ENCODE measurements at regions not wholly inside any gene's neighbourhood (a gene's known extent, or its start where the extent isn't known, plus 50 kb on each side); places are given as distances from the start of the nearest gene placed in this dataset.
"Not testable (repeated sequence)": the region's sequence is repeated elsewhere in the genome, so short reads cannot be mapped to it uniquely, and the experiment has no call there.

DNA sequence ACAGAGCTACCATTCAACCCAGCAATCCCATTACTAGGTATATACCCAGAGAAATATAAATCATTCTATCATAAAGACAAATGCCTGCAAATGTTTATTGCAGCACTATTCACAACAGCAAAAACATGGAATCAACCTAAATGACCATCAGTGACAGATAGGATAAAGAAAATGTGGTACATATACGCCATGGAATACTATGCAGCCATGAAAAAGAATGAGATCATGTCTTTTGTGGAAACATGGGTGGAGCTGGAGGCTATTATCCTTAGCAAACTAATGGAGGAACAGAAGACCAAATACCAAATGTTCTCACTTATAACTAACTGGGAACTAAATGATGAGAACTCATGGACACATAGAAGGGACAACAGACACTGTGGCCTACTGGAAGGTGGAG lies 318.9 kb downstream of the ZIC3 start:
- DNase-seq = not testable (repeated sequence)

DNA sequence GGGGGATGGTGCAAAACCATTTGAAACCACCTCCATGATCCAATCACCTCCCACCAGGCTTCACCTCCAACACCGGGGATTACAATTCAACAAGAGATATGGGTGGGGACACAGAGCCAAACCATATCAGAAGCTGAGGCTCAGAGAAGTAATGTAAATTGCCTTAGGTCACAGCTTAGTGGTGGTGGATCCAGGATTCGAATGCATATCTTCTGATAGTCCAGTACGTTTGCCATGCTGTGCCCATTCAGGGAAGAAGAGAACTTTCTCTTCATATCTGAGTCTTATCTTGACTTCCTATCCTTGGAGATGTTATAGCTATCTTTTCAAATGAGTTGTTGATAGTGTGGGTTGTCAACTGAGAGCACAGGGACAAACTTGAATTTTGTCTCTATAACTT lies 325.5 kb downstream of the ZIC3 start:
- DNase-seq = no peak

DNA sequence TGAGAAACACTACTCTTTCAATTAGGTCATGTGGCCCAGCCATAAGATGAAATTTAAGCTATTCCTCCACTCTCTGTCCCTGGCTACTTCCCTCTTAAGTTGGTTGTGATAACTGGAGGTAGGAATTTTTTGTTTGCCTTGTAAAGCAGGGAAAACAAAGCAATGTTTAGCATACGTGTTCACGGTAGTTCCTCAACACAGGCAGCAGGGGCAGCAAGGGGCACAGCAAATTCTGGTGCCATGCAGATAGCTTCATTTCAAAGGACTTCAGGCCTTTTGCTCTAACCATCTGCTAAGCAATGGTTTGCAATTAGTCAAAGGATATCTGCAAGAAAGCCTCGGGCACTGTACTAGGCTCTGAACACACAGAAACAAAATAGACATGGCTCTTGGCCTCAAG lies 330.2 kb downstream of the ZIC3 start:
- no peak for DNase-seq

DNA sequence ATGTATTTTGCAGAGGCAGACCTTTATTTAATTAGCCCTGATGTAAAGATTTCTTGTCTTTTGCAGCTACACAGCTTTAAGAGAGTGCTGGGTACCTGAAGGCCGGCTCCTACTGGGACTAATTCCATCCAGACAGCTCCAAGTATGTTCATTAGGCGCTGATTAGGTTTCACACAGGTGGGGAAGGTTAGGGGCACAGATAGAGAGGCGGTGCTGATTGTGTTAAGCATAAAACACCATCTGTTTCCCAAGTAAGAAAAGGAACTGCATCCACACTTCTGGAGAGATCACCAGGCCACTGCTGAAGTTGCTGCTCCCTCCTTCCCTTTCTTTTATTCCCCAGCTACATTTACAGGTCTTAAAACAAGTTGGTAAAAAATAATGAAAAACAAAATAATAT lies 349.5 kb downstream of the ZIC3 start:
- no peak for DNase-seq

DNA sequence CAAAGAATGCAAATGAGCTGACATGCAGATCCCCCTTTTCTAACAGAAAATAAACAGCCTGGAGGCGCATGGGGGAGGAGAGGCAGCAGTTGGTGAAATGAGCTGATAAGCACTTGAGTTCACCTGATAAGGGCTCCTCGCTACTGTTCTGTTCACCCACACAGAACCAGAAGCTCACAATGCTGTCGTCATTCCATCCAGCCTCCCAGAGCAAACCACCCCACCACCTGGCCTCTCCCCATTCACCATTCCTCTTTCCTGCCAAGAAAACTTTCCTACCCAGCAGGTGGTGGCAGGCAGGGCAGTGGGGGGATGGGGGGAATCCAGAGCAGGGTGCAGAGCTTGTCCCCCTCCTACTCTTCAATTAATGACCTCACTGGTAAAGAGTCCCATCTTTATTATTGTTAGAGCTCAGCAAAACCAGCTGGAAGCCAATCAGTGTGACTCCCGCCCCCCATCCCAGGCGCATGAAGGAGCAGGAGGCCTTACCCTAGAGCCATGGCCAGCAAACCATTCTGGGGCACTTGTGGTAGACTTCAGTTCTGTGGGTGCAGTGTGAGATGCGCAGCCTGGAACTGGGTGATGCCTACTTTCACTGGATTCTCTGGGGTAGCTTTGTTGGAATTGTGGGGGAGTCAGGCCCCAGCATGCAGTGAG lies 350.3 kb downstream of the ZIC3 start:
- no peak for DNase-seq

DNA sequence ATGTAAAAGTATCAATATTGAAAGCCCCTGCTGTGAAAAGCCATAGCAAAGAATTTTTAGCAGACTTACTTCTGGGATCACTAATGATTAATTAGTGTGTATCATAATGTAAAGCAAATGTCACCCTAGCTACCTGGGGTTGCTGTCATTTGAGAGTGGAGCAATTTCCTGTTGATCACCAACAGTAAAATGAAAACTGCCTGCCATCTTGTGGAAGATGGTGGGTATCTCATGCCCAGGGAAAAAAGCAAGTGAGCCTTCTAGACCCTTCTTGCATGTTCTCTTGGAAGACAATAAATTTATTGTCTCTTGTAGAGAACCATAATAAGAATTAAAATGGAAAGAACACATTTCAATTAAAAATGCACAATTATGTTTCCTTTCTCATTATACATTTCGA lies 360.2 kb downstream of the ZIC3 start:
- no peak for DNase-seq

DNA sequence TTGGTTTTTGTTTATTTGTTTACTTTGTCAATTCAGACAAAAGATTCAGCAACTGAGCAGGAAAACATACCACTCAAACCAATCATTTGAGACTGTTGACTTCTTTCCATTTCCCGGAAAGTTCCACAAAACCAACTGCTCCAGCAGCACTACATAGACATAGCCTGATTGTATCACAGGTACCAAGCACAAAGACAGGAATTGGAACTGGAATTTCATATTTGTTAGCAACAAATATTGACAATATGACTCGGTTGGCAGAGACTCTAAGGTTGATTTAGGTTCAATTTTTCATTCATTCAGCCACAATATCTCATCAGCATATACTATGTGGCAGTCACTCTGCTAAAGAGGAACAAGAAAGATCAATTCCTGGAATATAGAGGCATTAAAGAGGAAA lies 364.0 kb downstream of the ZIC3 start:
- DNase-seq = no peak

DNA sequence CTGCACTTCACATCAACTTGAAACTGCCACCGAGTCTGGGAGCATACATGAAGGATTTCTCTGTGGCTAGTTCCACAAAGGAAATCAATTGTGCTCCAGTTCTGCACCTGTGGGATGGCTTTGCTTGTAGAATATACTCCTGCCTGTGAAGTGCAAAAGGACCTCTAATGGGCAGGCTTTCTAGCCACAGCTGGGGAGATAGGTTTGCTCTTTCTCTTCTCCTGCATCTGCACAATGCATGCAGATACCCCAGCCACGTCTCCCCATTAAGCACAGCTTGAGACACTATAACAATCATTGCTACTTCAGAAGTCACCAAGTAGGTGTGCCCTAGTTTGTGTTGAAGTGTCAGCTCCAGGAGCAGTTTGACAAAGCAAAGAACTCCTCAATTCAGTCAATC lies 364.6 kb downstream of the ZIC3 start:
- no peak for DNase-seq

DNA sequence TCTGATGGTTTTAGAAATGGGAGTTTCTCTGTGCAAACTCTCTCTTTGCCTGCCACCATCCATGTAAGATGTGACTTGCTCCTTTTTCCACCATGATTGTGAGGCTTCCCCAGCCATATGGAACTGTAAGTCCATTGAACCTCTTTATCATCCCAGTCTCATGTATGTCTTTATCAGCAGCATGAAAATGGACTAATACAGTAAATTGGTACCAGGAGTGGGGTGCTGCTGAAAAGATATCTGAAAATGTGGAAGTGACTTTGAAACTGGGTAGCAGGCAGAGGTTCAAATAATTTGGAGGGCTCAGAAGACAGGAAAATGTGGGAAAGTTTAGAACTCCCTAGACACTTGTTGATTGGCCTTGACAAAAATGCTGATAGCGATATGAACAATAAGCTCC lies 368.3 kb downstream of the ZIC3 start:
- not testable (repeated sequence) for DNase-seq

DNA sequence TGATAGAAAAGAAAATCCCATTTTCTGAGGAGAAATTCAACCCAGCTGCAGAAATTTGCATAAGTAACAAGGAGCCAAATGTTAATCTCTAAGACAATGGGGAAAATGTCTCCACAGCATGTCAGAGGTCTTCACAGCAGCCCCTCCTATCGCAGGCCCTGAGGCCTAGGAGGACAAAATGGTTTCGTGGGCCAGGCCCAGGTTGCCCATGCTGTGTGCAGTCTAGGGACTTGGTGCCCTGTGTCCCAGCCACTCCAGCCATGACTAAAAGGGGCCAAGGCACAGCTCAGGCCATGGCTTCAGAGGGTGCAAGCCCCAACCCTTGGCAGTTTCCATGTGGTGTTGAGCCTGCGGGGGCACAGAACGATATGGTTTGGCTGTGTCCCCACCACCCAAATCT lies 369.0 kb downstream of the ZIC3 start:
- DNase-seq = not testable (repeated sequence)

DNA sequence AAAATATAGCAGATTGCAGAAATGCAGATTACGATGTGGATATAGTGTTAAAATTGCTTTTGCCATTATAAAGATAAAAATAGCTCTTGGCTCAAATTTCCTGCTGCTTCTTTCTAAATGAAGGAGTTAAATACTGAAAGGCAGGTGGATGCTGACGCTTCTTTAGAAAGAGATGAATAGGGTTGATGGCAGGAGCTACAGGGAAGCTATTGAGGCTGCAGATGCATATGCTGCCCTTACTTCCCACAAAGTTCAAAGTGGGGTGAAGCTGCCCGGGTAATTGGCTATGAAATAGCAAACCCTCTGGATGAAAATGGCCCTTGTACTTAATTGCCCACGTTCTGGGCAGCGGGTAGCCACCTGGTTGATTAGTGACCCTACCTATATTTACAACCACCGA lies 379.5 kb downstream of the ZIC3 start:
- DNase-seq = no peak

DNA sequence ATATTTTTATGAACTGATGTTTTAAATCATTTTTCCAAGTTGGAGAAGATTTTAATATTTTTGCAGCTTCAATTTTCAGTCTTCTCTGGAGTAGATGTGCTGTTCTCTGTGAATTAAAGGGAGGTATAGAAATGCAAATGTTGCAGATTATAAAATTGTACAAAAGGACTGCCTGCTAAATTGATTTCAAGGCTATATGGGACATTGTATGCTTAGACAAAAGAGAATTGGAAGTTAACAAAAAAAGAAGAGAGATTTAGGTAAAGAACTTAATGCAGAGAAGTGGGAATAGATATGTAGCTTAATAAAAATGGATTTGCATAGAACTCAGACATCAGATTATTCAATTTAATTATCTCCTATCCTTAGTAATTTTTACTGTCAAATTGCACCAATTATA lies 403.3 kb downstream of the ZIC3 start:
- DNase-seq = no peak

DNA sequence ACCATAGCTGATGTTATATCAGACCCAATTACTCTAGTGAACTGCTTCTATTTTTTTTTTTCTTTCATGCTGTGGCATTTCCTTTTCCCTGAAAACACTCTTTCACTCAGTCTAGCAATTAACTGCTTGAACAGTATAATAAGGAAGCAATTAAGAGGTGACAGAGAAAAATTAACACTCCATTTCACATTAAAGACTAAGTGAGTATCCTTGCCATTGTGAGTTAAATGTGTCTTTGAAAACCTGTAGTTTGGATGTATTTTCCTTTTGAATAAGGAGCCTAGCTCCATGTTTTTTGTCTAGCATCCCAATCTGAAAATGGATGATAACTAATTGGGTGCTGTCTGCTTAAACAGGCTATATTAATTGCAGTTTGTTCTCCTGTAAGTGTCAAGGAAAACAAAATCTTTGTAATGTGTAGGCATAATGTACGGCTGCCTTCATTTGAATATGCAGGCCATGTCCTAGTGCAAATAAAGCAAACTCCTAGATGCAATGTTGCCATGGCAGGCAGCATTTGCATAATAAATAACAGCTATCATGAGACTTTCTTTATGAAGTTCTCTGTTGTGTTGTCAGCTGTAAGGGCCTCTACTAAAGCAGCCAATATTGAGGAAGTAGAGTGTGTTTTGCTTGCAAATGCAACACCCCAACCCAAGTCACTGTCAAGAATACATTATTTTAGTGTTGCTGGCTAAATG lies 416.7 kb downstream of the ZIC3 start:
- DNase-seq = no peak

DNA sequence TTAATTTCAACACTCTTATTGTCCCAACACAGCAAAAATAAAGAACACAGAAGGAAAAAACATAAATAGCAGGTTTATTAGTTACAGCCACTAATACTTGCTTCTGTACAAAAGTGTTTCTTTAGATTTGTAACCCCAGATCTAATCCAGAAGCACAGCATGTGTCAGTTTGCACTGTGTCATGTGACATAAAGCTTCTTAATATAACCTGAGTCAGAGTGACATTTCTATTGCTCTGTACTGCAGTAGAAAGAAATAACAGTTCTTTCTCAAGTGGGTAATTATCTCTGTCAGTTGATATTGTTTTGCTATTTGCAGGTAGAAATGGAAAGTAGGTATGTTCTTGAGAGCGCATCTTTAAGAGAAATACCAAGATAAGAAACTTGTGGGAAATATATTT lies 422.5 kb downstream of the ZIC3 start:
- no peak for DNase-seq

DNA sequence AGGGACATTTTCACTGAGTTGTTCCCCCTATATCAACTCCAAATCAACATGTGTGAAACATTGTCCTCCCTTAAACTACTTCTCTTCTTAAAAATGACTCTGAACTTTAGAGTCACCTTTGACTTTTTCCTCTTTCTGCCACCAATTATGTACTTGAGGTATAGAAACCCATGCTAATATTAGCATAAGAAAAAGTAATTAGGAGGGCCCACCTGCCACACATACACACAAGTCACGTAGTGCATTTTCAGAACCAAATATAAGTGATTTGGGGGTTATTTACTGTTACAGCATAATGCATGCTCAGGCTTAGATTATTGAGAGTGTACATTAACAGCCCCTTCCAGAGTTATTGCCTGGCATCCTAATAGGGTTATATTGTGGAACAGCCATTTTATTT lies 432.7 kb downstream of the ZIC3 start:
- DNase-seq = no peak

DNA sequence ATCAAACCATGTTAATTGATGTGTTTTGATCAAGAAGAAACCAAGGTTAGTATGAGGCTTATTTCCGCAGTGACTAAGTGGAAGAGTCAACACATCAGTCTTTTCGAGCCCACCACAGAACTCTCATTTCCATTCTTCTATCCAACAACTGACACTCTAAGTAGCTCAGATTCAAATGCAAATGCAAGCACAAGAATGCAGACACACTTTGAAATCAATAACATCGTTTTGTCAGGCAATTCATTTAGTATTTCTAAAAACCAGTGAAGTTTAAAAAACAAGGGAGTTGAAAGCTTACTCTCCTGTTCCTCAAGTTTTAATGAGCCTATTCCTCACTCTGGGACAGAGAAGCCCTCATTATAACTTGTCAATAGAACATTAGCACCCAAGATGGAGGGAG lies 433.1 kb downstream of the ZIC3 start:
- no peak for DNase-seq

DNA sequence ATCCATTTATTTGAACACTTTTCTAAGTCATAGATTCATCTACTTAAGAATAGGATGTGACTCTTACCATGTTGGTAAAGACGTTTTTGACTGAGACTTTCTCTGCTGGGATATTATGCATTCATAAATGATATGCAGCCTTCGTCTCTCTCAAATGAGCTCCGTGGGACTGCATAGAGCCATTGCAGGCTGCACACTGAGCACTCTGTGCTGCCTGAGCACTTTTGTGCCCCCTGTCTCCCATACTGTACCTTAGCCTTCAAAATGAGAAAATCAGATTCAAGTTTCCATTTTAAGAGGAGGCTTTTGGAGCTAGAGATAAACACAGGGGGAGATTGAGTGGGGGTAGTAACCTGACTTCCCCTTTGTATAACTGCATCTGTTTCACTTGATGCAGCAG lies 433.6 kb downstream of the ZIC3 start:
- no peak for DNase-seq

DNA sequence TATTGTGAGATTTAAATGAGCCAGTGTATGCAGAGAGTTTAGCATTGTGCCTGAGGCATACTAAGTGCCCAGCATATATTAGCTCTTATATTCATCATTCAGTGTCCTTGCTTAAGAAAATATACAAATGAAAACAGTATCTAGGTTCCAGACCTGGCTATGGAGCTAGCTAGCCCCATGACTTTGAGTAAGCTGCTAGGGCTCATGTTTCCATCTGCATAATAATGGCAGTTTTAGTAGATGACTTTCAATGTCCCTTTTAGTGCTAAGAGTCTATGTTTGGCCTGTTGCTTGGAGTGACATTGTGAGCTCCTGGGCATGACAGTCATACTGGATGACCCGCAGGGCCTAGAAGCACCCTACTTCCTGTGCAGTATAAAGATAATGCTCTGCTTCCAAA lies 435.3 kb downstream of the ZIC3 start:
- no peak for DNase-seq

DNA sequence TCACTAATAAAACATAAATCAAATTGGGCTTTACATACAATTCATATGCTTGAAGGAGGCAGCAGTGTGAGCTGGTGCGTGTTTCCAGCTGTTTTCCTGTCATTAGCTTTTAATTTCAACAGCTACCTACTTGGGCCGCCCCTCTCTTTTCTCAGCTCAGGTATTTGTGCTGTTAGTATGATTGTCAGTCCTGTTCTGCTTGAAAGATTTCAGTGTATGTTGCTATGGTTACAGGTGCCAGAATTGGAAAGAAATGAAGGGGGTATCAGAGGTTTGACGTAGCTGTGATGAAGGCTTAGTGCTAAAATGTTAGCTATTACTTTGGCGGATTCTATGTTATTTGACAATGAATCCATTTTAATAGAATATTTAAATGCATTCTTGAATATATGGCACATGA lies 440.3 kb downstream of the ZIC3 start:
- DNase-seq = no peak

DNA sequence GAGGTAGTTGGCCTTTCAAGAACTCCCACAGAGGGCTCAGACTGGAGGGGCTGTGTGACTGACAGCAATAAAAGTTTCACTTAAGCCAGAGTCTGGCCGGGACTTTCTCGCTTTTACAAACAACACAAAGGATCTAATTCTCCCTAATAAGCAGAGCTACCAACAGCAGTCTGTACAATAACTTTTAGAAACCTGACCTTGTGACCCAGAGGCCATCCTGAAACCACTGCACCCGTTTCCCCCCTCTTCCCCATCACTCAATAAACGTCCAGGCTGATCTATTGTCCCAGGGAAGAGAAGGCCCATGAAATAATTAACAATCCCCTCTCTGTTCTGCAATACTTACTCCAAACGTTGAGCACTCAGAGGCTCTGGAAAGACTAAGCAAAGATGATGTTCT lies 442.4 kb downstream of the ZIC3 start:
- no peak for DNase-seq

DNA sequence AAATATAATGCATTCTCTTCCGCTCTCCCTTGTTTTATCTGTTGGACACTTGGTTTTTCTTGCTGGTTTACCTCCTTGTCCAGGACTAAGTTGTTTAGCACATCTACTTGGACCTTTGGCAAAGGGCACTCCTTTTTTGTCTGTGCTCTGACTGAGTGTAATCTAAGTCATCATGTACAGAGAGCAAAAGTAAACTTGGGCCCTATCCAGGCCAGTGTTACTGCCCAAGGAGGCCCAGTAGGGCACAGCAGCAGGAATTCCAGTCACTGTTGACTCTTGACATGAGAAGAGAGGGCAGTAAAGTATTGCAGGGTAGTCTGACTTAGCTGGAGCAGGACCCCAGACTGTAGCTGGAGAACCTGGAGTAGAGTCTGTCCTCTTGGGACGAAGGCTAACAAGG lies 445.5 kb downstream of the ZIC3 start:
- no peak for DNase-seq

DNA sequence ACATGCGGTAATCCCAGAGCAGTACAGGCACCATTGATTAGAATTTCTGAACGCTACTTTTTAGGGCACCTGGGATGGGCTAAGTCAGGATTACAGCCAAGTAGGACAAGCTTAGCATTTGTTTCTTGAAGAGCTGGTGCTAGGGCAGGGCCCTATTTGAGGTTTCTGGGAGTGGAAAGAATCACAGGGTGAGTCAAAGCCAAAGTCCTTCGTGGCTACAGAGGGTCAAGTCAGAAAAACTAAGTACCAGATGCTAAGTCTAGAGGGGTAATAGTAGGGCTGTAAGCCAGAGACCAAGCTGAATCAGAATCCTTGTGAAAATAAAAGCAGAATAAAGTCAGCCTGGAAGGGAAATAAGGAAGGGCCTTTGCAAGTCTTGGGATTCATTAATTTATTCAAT lies 448.6 kb downstream of the ZIC3 start:
- no peak for DNase-seq

DNA sequence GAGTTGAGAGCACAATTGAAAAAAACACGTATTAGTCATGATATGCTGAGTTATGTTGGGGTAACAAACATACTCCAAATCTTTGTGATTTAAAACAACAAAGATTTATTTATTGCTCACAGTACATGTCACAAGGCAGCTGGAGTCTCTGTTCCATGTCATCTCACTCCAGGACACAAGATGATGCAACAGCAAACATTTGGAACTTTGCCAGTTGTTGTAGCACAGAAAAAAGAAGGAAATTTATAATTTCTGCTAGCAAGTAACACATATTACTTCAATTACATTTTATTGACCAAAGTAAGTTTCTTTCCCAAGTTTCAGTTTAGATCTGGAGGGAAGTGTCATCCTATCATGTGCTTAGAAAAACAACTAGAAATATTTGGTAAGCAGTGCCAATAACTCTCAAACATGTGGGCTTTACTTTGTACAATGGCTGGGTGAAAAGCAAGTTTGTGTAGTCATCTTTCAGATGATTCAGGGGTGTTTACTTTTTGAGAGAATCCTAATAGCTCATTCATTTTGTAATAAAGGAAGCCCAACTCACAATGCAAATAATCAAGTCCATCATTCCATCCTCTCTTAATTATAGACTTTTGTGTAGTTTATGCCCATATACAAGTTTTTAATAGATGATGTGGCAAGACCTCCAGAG lies 452.3 kb downstream of the ZIC3 start:
- no peak for DNase-seq

DNA sequence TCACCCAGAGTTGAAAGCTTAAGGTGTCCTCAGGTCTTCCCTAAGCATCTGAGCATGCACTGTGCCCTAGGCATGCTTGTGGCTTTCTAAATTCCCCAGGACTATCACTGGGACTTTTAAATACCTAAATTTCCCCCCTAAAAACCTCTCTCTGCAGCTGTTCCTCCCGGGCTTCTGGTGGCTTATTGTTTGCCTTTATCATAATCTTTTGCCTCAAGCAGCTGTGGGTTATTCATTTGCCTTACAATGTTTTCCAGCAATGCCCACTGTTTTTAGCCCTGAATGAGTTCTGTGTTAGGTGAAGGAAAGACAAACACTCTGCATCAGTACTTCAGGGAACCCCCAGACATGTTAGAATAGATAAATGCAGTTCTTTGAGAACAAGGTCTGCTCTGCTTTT lies 455.0 kb downstream of the ZIC3 start:
- DNase-seq = no peak

DNA sequence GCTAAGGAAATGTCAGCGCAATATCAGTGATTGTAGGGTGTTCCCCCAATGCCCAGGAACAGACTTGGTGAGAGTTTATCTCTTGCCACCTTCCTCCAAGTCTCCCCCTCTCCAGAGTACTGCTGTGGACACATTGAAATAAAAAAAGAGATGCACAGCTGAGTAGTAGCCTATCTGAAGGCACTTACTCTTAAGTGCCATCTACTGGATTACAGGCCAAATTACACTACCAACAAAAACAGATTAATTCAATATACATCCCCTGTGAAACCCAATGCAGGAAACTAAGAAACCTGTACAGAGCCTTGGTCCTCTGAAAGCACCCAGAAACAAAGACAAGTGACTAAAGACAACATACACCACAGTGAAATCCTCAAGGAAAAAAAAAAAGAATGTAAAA lies 460.3 kb downstream of the ZIC3 start:
- DNase-seq = peak; percentile 1

Data from suppressor macrophage treated with lipopolysaccharide for 4 hours (primary cell).